ENCODE measurements at regions not wholly inside any gene's neighbourhood (a gene's known extent, or its start where the extent isn't known, plus 50 kb on each side); places are given as distances from the start of the nearest gene placed in this dataset.

- TF ChIP-seq EZH2 (IDR thresholded peaks at IDR 0.05) = no peak
- no peak for TF ChIP-seq POLR2AphosphoS5 (IDR thresholded peaks at IDR 0.05; ENCODE audit: borderline replicate concordance, low read depth, low read length)
- TF ChIP-seq FOXP2 (optimal IDR thresholded peaks at IDR 0.05; ENCODE audit: control extremely low read depth, extremely low read length, insufficient read depth) = no peak
These were observed 133.2 kb downstream of the TRIM29 start for GRCh38 chr11:120004723-120005122.

Measured in SK-N-MC (cell line).